SK-N-SH treated with all-trans-retinoic acid at 6 μM for 48 hours (cell line): ENCODE measurements at regions not wholly inside any gene's neighbourhood (a gene's known extent, or its start where the extent isn't known, plus 50 kb on each side); places are given as distances from the start of the nearest gene placed in this dataset.

Source experiments
- ATAC-seq: fragments of 200-7000 bp; cut with Tn5 transposase; 3 replicates; pipeline ENCODE4 v1.9.1; 2020; ENCODE audit warnings: mild to moderate bottlenecking, moderate library complexity
- ARNTL ChIP-seq: fragments of 450-650 bp; formaldehyde crosslinking; IDR thresholded peaks from 2 replicates; pipeline ENCODE4 v1.5.0; 2020; ENCODE audit warnings: low read depth, mild to moderate bottlenecking, moderate library complexity, borderline replicate concordance
- BACH2 ChIP-seq: fragments of 250-450 bp; sonication (Bioruptor Pico); IDR thresholded peaks from 2 replicates; pipeline ENCODE4 v1.9.0; 2021; ENCODE audit warnings: mild to moderate bottlenecking, borderline replicate concordance
- ESRRG ChIP-seq: fragments of 250-450 bp; sonication (Bioruptor Pico); IDR thresholded peaks from 2 replicates; pipeline ENCODE4 v1.6.1; 2021; ENCODE audit warnings: mild to moderate bottlenecking
- GLIS3 ChIP-seq: fragments of 250-450 bp; sonication (Bioruptor Pico); IDR thresholded peaks from 2 replicates; pipeline ENCODE4 v1.5.0; 2020; ENCODE audit warnings: mild to moderate bottlenecking, moderate library complexity
- ISL1 ChIP-seq: fragments of 250-450 bp; sonication (Bioruptor Pico); IDR thresholded peaks from 2 replicates; pipeline ENCODE4 v2.1.2; 2022; ENCODE audit warnings: mild to moderate bottlenecking, moderate library complexity
- OSR1 ChIP-seq: fragments of 250-450 bp; sonication (Bioruptor Pico); IDR thresholded peaks from 2 replicates; pipeline ENCODE4 v1.8.0; 2022; ENCODE audit warnings: moderate library complexity, mild to moderate bottlenecking, inconsistent platforms
- PATZ1 ChIP-seq: fragments of 250-450 bp; sonication (Bioruptor Pico); IDR thresholded peaks from 2 replicates; pipeline ENCODE4 v1.8.0; 2020; ENCODE audit warnings: mild to moderate bottlenecking, moderate library complexity, borderline replicate concordance
- RARB ChIP-seq: fragments of 250-450 bp; sonication (Bioruptor Pico); IDR thresholded peaks from 2 replicates; pipeline ENCODE4 v1.8.0; 2021; ENCODE audit warnings: mild to moderate bottlenecking, moderate library complexity
- SNAI2 ChIP-seq: fragments of 250-450 bp; sonication (Bioruptor Pico); IDR thresholded peaks from 2 replicates; pipeline ENCODE4 v1.5.0; 2020; ENCODE audit warnings: mild to moderate bottlenecking, moderate library complexity
- TCF4 ChIP-seq: fragments of 250-450 bp; sonication (Bioruptor Pico); IDR thresholded peaks from 2 replicates; pipeline ENCODE4 v1.8.0; 2021; ENCODE audit warnings: mild to moderate bottlenecking, moderate library complexity, borderline replicate concordance
- TOX ChIP-seq: fragments of 250-450 bp; sonication (Bioruptor Pico); IDR thresholded peaks from 2 replicates; pipeline ENCODE4 v1.8.0; 2021; ENCODE audit warnings: mild to moderate bottlenecking, moderate library complexity, borderline replicate concordance
- TSHZ2 ChIP-seq: fragments of 250-450 bp; sonication (Bioruptor Pico); IDR thresholded peaks from 2 replicates; pipeline ENCODE4 v1.5.0; 2020; ENCODE audit warnings: mild to moderate bottlenecking, moderate library complexity
- ZC3H10 ChIP-seq: fragments of 250-450 bp; sonication (Bioruptor Pico); IDR thresholded peaks from 2 replicates; pipeline ENCODE4 v1.5.1; 2021; ENCODE audit warnings: mild to moderate bottlenecking, moderate library complexity
- ZFP30 ChIP-seq: fragments of 450-650 bp; formaldehyde crosslinking; IDR thresholded peaks from 2 replicates; pipeline ENCODE4 v1.5.0; 2022; ENCODE audit warnings: mild to moderate bottlenecking, moderate library complexity
- ZNF565 ChIP-seq: fragments of 450-650 bp; formaldehyde crosslinking; conservative IDR thresholded peaks from 2 replicates; pipeline ENCODE4 v1.5.0; 2020; ENCODE audit warnings: low read depth, mild to moderate bottlenecking, moderate library complexity
- ZNF70 ChIP-seq: fragments of 450-650 bp; formaldehyde crosslinking; IDR thresholded peaks from 2 replicates; pipeline ENCODE4 v1.5.0; 2020; ENCODE audit warnings: mild to moderate bottlenecking, moderate library complexity
- ZNF8 ChIP-seq: fragments of 450-650 bp; formaldehyde crosslinking; IDR thresholded peaks from 2 replicates; pipeline ENCODE4 v1.5.0; 2020; ENCODE audit warnings: mild to moderate bottlenecking, moderate library complexity
- TF ChIP-seq, protein P1 (sequence below): fragments of 250-450 bp; sonication (Bioruptor Pico); IDR thresholded peaks from 2 replicates; pipeline ENCODE4 v1.8.0; 2021; ENCODE audit warnings: low read depth, mild to moderate bottlenecking, moderate library complexity, borderline replicate concordance
- TF ChIP-seq, protein P2 (sequence below): fragments of 250-450 bp; sonication (Bioruptor Pico); IDR thresholded peaks from 2 replicates; pipeline ENCODE4 v1.5.1; 2021; ENCODE audit warnings: mild to moderate bottlenecking, moderate library complexity

DNA sequence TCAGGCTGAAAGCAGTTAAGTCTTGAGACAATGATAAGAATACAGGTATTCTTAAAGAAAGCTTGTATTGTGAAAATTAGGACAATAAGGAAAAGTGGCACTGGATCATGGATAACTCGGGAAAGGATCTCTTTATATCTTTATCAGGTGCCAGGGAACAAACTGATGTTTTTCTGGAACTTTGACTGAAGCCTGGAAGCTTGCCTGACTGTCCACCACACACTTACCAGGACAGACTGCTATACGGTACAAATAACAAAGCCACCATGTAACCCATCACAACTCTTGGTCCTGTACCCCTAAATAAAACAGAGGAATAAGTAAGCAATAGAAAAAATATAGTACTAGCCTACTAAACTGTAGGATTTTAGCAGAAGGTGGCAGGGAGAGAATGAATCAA lies 623.0 kb downstream of the OTOL1 start:
- TF ChIP-seq RARB (CRISPR knock-in tag) (no peak), ZC3H10 (CRISPR knock-in tag) (no peak), ISL1 (CRISPR knock-in tag) (no peak), TOX (CRISPR knock-in tag) (no peak), TSHZ2 (CRISPR knock-in tag) (no peak), ZNF8 (CRISPR knock-in tag) (no peak), ARNTL (CRISPR knock-in tag) (no peak), BACH2 (CRISPR knock-in tag) (no peak), ESRRG (CRISPR knock-in tag) (no peak), ZNF70 (no peak), TCF4 (CRISPR knock-in tag) (no peak), ZNF565 (no peak), SNAI2 (CRISPR knock-in tag) (no peak)
- TF ChIP-seq, protein P1, sequence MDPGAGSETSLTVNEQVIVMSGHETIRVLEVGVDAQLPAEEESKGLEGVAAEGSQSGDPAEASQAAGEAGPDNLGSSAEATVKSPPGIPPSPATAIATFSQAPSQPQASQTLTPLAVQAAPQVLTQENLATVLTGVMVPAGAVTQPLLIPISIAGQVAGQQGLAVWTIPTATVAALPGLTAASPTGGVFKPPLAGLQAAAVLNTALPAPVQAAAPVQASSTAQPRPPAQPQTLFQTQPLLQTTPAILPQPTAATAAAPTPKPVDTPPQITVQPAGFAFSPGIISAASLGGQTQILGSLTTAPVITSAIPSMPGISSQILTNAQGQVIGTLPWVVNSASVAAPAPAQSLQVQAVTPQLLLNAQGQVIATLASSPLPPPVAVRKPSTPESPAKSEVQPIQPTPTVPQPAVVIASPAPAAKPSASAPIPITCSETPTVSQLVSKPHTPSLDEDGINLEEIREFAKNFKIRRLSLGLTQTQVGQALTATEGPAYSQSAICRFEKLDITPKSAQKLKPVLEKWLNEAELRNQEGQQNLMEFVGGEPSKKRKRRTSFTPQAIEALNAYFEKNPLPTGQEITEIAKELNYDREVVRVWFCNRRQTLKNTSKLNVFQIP (CRISPR knock-in tag) = no peak
- TF ChIP-seq, protein P2, sequence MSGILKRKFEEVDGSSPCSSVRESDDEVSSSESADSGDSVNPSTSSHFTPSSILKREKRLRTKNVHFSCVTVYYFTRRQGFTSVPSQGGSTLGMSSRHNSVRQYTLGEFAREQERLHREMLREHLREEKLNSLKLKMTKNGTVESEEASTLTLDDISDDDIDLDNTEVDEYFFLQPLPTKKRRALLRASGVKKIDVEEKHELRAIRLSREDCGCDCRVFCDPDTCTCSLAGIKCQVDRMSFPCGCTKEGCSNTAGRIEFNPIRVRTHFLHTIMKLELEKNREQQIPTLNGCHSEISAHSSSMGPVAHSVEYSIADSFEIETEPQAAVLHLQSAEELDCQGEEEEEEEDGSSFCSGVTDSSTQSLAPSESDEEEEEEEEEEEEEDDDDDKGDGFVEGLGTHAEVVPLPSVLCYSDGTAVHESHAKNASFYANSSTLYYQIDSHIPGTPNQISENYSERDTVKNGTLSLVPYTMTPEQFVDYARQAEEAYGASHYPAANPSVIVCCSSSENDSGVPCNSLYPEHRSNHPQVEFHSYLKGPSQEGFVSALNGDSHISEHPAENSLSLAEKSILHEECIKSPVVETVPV (CRISPR knock-in tag) = no peak
- no peak for ATAC-seq

GRCh38 chr3:162122405-162122804 lies 625.8 kb downstream of the OTOL1 start:
- TF ChIP-seq ESRRG (CRISPR knock-in tag) (no peak), OSR1 (CRISPR knock-in tag) (no peak), ZNF8 (CRISPR knock-in tag) (no peak), ZNF70 (no peak)
- no peak for ATAC-seq

GRCh38 chr3:162125790-162126189 lies 629.2 kb downstream of the OTOL1 start:
- TF ChIP-seq ZC3H10 (CRISPR knock-in tag) (no peak), ZNF8 (CRISPR knock-in tag) (no peak), ZNF565 (no peak)
- ATAC-seq = no peak

DNA sequence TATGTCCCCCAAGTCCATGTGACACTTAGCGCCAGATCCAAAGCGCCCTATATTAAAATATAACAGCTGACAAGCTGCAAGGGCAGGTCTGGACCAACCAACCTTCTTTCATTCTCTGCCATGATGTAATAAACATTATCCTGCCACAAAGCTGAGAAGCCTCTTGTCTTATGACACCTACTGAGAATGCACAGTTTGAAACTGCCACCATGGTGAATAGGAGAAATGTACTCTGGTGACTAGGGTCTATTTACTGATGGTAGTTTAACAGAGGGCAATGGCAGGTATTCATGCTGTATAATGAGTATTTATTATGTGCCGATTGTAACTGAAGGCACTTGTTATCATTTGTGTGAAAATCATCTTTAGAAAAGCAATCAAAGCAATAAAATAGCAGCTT lies 634.0 kb downstream of the OTOL1 start:
- TF ChIP-seq RARB (CRISPR knock-in tag) (no peak), TCF4 (CRISPR knock-in tag) (no peak), ZFP30 (CRISPR knock-in tag) (no peak), ESRRG (CRISPR knock-in tag) (no peak), ISL1 (CRISPR knock-in tag) (no peak), PATZ1 (CRISPR knock-in tag) (no peak), BACH2 (CRISPR knock-in tag) (no peak), TSHZ2 (CRISPR knock-in tag) (no peak), ZC3H10 (CRISPR knock-in tag) (no peak), ZNF565 (no peak), GLIS3 (CRISPR knock-in tag) (no peak), OSR1 (CRISPR knock-in tag) (no peak)
- TF ChIP-seq, protein P1 (CRISPR knock-in tag) = no peak
- ATAC-seq = no peak
